Right lobe of liver (tissue), 6 donors: ENCODE measurements at regions not wholly inside any gene's neighbourhood (a gene's known extent, or its start where the extent isn't known, plus 50 kb on each side); places are given as distances from the start of the nearest gene placed in this dataset.

Experiments
- ATAC-seq, 4 donors: fragments of 200-7000 bp; cut with Tn5 transposase; one replicate each; pipeline ENCODE4 v1.9.1; 2020; ENCODE audit warnings: mild to moderate bottlenecking in 4 of 4, moderate library complexity in 4 of 4
- DNase-seq, 3 donors: peaks; one replicate each; pipeline ENCODE4 v3.0.0-alpha.2; 2020
- H3K27ac ChIP-seq, 3 donors: fragments of 200-600 bp; one replicate each; pipeline ENCODE4 v1.8.0; 2022
- H3K27me3 ChIP-seq, 2 donors: fragments of 200-600 bp; one replicate each; pipeline ENCODE4 v1.8.0; 2022
- H3K36me3 ChIP-seq, 4 donors: fragments of 200-600 bp; sonication (generic) in 1 of 4; one replicate each; pipeline versions ENCODE4 v1.5.1 to v1.8.0; 2017 to 2022; ENCODE audit warnings: control low read depth in 1 of 4
- H3K4me1 ChIP-seq, 4 donors: fragments of 200-600 bp; sonication (generic) in 1 of 4; one replicate each; pipeline versions ENCODE4 v1.5.1 to v1.8.0; 2017 to 2022; ENCODE audit warnings: control low read depth in 1 of 4
- H3K4me3 ChIP-seq, 3 donors: fragments of 200-600 bp; one replicate each; pipeline ENCODE4 v1.8.0; 2022
- H3K9me3 ChIP-seq, 4 donors: fragments of 200-600 bp; sonication (generic) in 1 of 4; one replicate each; pipeline versions ENCODE4 v1.5.1 to v1.8.0; 2017 to 2022; ENCODE audit warnings: control low read depth in 1 of 4
- CTCF ChIP-seq, 4 donors: fragments of 200-600 bp in 3 of 4; fragments of 450-650 bp in 1 of 4; IDR thresholded peaks; one replicate each; pipeline versions ENCODE4 v1.5.1 to v1.8.0; 2016 to 2022; ENCODE audit warnings: antibody characterized with exemption in 4 of 4, mild to moderate bottlenecking in 2 of 4
- POLR2A ChIP-seq: fragments of 450-650 bp; IDR thresholded peaks from one replicate; pipeline ENCODE4 v1.6.1; 2017; ENCODE audit warnings: antibody characterized with exemption, mild to moderate bottlenecking
- WGBS: methylation state at CpG from one replicate; pipeline ENCODE4 v1.1.6; 2018; ENCODE audit warnings: low coverage, low lambda C conversion rate; ENCODE audit not compliant: insufficient coverage; ENCODE audit errors: missing lambda C conversion rate; 5-methylcytosine and 5-hydroxymethylcytosine counted together
- intact Hi-C, 2 donors: fragments of 100-400 bp; cut with DNase I; formaldehyde crosslinking; loops; one replicate each; pipeline versions ENCODE4 v1.11.2 to v1.14.1; 2022
- donor health status: DM: no; HTN: yes; CAD: no.
- donor health status: DM: no; HTN: no; CAD: no.
- donor health status: DM: no; HTN: no; CAD: no.
- donor health status: DM: no; HTN: yes; CAD: no.
- donor health status: DM: no; HTN: yes; CAD: no.

- H3K36me3 ChIP-seq: no peaks in the 10 kb centered on the region
- ATAC-seq (no peak), DNase-seq (no peak)
- H3K27me3 ChIP-seq: no peaks in the 10 kb centered on the region
- intact Hi-C loops: no loop called here
- H3K4me3 ChIP-seq: no peak overlapping the region
- H3K27ac ChIP-seq: no peak overlapping the region
- H3K9me3 ChIP-seq: no peaks in the 10 kb centered on the region
- no peaks in the 10 kb centered on the region for H3K4me1 ChIP-seq
- no peak for TF ChIP-seq POLR2A
- TF ChIP-seq CTCF (IDR thresholded peaks at IDR 0.05): no peak
Observed at GRCh38 chr2:164243315-164243714, 378.0 kb downstream of the GRB14 start.

DNA sequence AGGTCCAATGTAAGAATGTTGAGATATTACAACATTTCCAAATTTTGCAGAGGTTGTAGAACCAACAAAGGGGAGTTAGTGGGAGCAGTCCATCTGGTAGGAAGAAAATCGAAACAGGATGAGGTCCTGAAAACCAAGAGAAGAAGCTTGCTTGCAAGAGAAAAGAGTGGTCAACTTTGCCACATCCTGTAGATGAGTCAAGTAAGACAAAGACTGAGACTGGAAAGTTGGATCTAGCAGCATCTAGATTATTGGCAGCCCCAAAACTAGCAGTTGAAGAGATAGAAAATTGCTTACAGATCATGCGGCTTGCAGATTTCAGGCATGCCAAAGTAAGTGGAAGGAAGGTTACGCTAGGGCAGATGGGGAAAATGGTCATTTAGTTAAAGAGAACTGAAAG, 378.9 kb downstream of the GRB14 start:
- ATAC-seq: no peak
- TF ChIP-seq CTCF (IDR thresholded peaks at IDR 0.05) (no peak), POLR2A (no peak)

DNA sequence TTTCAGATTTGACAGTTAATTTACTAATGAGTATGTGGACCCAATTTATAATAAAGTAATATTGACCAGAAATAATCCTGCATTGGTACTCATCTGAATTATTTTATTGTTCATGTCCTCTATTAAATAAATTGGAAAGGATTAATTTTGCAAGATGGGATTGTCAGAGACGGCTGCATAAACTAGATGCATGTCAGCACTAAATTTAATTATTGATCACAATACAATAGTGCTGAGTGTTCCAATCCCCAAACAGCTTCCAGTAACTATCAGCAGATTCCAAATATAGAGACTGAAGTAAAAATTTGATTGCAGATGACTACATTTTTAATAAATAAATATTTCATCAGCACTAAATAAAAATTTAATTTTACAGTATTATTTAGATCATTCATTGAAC, 387.2 kb downstream of the GRB14 start:
- Histone ChIP-seq H3K4me1 (no peaks in the 10 kb centered on the region), H3K4me3 (no peak overlapping the region), H3K27ac (no peak overlapping the region), H3K27me3 (no peaks in the 10 kb centered on the region), H3K9me3 (no peaks in the 10 kb centered on the region), H3K36me3 (no peaks in the 10 kb centered on the region)
- DNase-seq (no peak), ATAC-seq (no peak)
- TF ChIP-seq POLR2A (no peak), CTCF (IDR thresholded peaks at IDR 0.05) (no peak)
- intact Hi-C loops: no loop called here
- WGBS: 53% methylated on average over 1 of the region's 1 CpG

More for the DNA sequence above, 378.9 kb downstream of the GRB14 start:
- no peaks in the 10 kb centered on the region for H3K36me3 ChIP-seq
- H3K27ac ChIP-seq: no peak overlapping the region
- no peak overlapping the region for H3K4me3 ChIP-seq
- 47% methylated on average over 3 of the region's 3 CpGs for WGBS
- H3K9me3 ChIP-seq: no peaks in the 10 kb centered on the region
- H3K4me1 ChIP-seq: no peaks in the 10 kb centered on the region
- intact Hi-C loops: no loop called here
- H3K27me3 ChIP-seq: no peaks in the 10 kb centered on the region
- DNase-seq: no peak

DNA sequence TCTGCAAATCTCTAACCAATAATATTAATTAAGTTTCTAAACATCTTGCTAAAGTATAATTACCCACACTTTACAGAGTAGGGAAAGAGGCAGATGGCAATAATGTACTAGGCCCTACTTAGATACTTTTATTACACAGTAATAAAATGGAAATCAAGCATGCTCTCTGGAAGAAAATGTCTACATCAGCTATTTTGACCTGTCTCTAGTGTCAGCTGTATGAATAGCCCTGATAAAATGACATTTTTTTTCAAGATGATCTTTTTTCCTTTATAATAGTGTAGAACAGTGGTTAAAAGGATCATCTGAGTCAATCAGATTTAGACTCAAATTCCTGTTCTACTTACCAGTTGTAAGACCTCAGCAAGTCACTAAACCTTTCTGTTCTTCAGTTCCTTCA, 397.3 kb downstream of the GRB14 start:
- intact Hi-C loops: no loop called here
- Histone ChIP-seq H3K27me3 (no peaks in the 10 kb centered on the region), H3K9me3 (no peaks in the 10 kb centered on the region), H3K4me1 (no peaks in the 10 kb centered on the region), H3K36me3 (no peaks in the 10 kb centered on the region), H3K4me3 (no peak overlapping the region), H3K27ac (no peak overlapping the region)
- DNase-seq (no peak), ATAC-seq (no peak)
- TF ChIP-seq POLR2A (no peak), CTCF (IDR thresholded peaks at IDR 0.05) (no peak)

GRCh38 chr2:164221473-164221872, 399.8 kb downstream of the GRB14 start:
- Histone ChIP-seq H3K27ac (no peak overlapping the region), H3K4me3 (no peak overlapping the region), H3K36me3 (no peaks in the 10 kb centered on the region), H3K9me3 (no peaks in the 10 kb centered on the region), H3K27me3 (no peaks in the 10 kb centered on the region), H3K4me1 (no peaks in the 10 kb centered on the region)
- 76% methylated on average over 2 of the region's 2 CpGs for WGBS
- intact Hi-C loops: no loop called here
- DNase-seq (no peak), ATAC-seq (no peak)
- TF ChIP-seq CTCF (IDR thresholded peaks at IDR 0.05): no peak
- TF ChIP-seq POLR2A: no peak
